Amniotic stem cell (primary cell): ENCODE measurements at regions not wholly inside any gene's neighbourhood (a gene's known extent, or its start where the extent isn't known, plus 50 kb on each side); places are given as distances from the start of the nearest gene placed in this dataset.

ENCODE experiments used
- DNase-seq: peaks from one replicate; lab custom pipeline; 2025; lab: John Stamatoyannopoulos, UW

- no peak for DNase-seq
Measured at GRCh38 chr13:30107521-30108136, 199.7 kb downstream of the KATNAL1 start.

GRCh38 chr13:30107121-30107520 is 200.2 kb downstream of the KATNAL1 start:
- DNase-seq: no peak

- DNase-seq: no peak
Measured at GRCh38 chr13:30105381-30105780, 202.0 kb downstream of the KATNAL1 start.

- no peak for DNase-seq
Measured at GRCh38 chr13:30103161-30103840, 204.1 kb downstream of the KATNAL1 start.

GRCh38 chr13:30100226-30100625 is 207.1 kb downstream of the KATNAL1 start:
- DNase-seq: no peak

- no peak for DNase-seq
Measured at GRCh38 chr13:30097701-30098100, 209.7 kb downstream of the KATNAL1 start.

- no peak for DNase-seq
Measured at GRCh38 chr13:30097089-30097488, 210.3 kb downstream of the KATNAL1 start.

- DNase-seq: no peak
Measured at GRCh38 chr13:30094015-30094414, 213.3 kb downstream of the KATNAL1 start.

GRCh38 chr13:30093236-30093635 is 214.1 kb downstream of the KATNAL1 start:
- no peak for DNase-seq

GRCh38 chr13:30091691-30092090 is 215.7 kb downstream of the KATNAL1 start:
- DNase-seq: no peak

- no peak for DNase-seq
Measured at GRCh38 chr13:30091035-30091434, 216.3 kb downstream of the KATNAL1 start.

- DNase-seq: no peak
Measured at GRCh38 chr13:30088312-30088855, 219.0 kb downstream of the KATNAL1 start.

GRCh38 chr13:30085087-30085486 is 222.3 kb downstream of the KATNAL1 start:
- DNase-seq: no peak

GRCh38 chr13:30082391-30082790 is 225.0 kb downstream of the KATNAL1 start:
- DNase-seq: no peak

- no peak for DNase-seq
Measured at GRCh38 chr13:30081331-30081730, 226.0 kb downstream of the KATNAL1 start.

GRCh38 chr13:30079501-30079900 is 227.8 kb downstream of the KATNAL1 start:
- DNase-seq: no peak

GRCh38 chr13:30078059-30078458 is 227.6 kb upstream of the UBL3 start:
- no peak for DNase-seq

- no peak for DNase-seq
Measured at GRCh38 chr13:30077240-30077735, 226.9 kb upstream of the UBL3 start.

- no peak for DNase-seq
Measured at GRCh38 chr13:30074955-30075614, 224.7 kb upstream of the UBL3 start.

- no peak for DNase-seq
Measured at GRCh38 chr13:30074431-30074830, 224.0 kb upstream of the UBL3 start.

- no peak for DNase-seq
Measured at GRCh38 chr13:30072818-30073186, 222.4 kb upstream of the UBL3 start.

GRCh38 chr13:30071969-30072817 is 221.8 kb upstream of the UBL3 start:
- no peak for DNase-seq
